ENCODE measurements at regions not wholly inside any gene's neighbourhood (a gene's known extent, or its start where the extent isn't known, plus 50 kb on each side); places are given as distances from the start of the nearest gene placed in this dataset.
"Not testable (repeated sequence)": the region's sequence is repeated elsewhere in the genome, so short reads cannot be mapped to it uniquely, and the experiment has no call there.

GRCh38 chr3:22334996-22335395, 584.0 kb upstream of the ZNF385D start:
- no peak for DNase-seq

GRCh38 chr3:22349215-22349851, 598.3 kb upstream of the ZNF385D start:
- DNase-seq: no peak

- no peak for DNase-seq
Observed at GRCh38 chr3:22351806-22352205, 600.8 kb upstream of the ZNF385D start.

GRCh38 chr3:22353126-22353525, 602.1 kb upstream of the ZNF385D start:
- no peak for DNase-seq

- DNase-seq: no peak
Observed at GRCh38 chr3:22358334-22358733, 607.3 kb upstream of the ZNF385D start.

- DNase-seq: no peak
Observed at GRCh38 chr3:22360164-22360563, 609.2 kb upstream of the ZNF385D start.

GRCh38 chr3:22360970-22361369, 610.0 kb upstream of the ZNF385D start:
- DNase-seq: no peak

- no peak for DNase-seq
Observed at GRCh38 chr3:22361521-22361920, 610.5 kb upstream of the ZNF385D start.

- DNase-seq: no peak
Observed at GRCh38 chr3:22364851-22365250, 613.8 kb upstream of the ZNF385D start.

GRCh38 chr3:22366781-22367180, 615.8 kb upstream of the ZNF385D start:
- no peak for DNase-seq

- DNase-seq: no peak
Observed at GRCh38 chr3:22371036-22371435, 620.0 kb upstream of the ZNF385D start.

GRCh38 chr3:22371607-22372291, 620.7 kb upstream of the ZNF385D start:
- DNase-seq: no peak

- peak; percentile 20 for DNase-seq
Observed at GRCh38 chr3:22372292-22373062, 621.5 kb upstream of the ZNF385D start.

- no peak for DNase-seq
Observed at GRCh38 chr3:22373182-22373581, 622.2 kb upstream of the ZNF385D start.

GRCh38 chr3:22373827-22374226, 622.8 kb upstream of the ZNF385D start:
- DNase-seq: no peak

GRCh38 chr3:22377421-22377820, 626.4 kb upstream of the ZNF385D start:
- no peak for DNase-seq

- DNase-seq: no peak
Observed at GRCh38 chr3:22378869-22379268, 627.9 kb upstream of the ZNF385D start.

GRCh38 chr3:22380253-22380652, 629.2 kb upstream of the ZNF385D start:
- peak; percentile 4 for DNase-seq

GRCh38 chr3:22381564-22381963, 630.6 kb upstream of the ZNF385D start:
- DNase-seq: not testable (repeated sequence)

- DNase-seq: no peak
Observed at GRCh38 chr3:22383285-22383684, 632.3 kb upstream of the ZNF385D start.

GRCh38 chr3:22386107-22386506, 635.1 kb upstream of the ZNF385D start:
- no peak for DNase-seq

GRCh38 chr3:22392286-22392685, 641.3 kb upstream of the ZNF385D start:
- DNase-seq: no peak

- peak; percentile 56 for DNase-seq
Observed at GRCh38 chr3:22392859-22393258, 641.8 kb upstream of the ZNF385D start.

GRCh38 chr3:22399566-22399965, 648.6 kb upstream of the ZNF385D start:
- DNase-seq: no peak
